Astrocyte (in vitro differentiated cells and primary cell): ENCODE measurements at regions not wholly inside any gene's neighbourhood (a gene's known extent, or its start where the extent isn't known, plus 50 kb on each side); places are given as distances from the start of the nearest gene placed in this dataset.

ENCODE experiments used
- CTCF ChIP-seq: IDR thresholded peaks from 2 replicates; pipeline ENCODE4 v1.5.1; 2011; ENCODE audit warnings: low read depth, mild to moderate bottlenecking, inconsistent platforms, low read length, moderate library complexity; ENCODE audit not compliant: insufficient read depth
- EZH2 ChIP-seq: IDR thresholded peaks from 2 replicates; pipeline ENCODE4 v1.6.1; 2012; ENCODE audit warnings: mild to moderate bottlenecking, low read length, inconsistent platforms; ENCODE audit not compliant: insufficient read depth

GRCh38 chr1:80987106-80987505 is 813.6 kb upstream of the ADGRL2 start:
- TF ChIP-seq CTCF (no peak), EZH2 (no peak)
